GM13977 (cell line): ENCODE measurements at regions not wholly inside any gene's neighbourhood (a gene's known extent, or its start where the extent isn't known, plus 50 kb on each side); places are given as distances from the start of the nearest gene placed in this dataset.

ENCODE experiments used
- DNase-seq: peaks from one replicate; pipeline ENCODE4 v3.0.0; 2012; ENCODE audit warnings: low spot score
- in situ Hi-C: fragments of 300-500 bp; cut with MboI; formaldehyde crosslinking; loops from one replicate; pipeline ENCODE4 v1.12.0; 2022; ENCODE audit warnings: low sequenced_read_pairs, low pct_unique_long_range_greater_than_20kb, mixed read lengths, inconsistent platforms; ENCODE audit not compliant: unreplicated experiment
- TF ChIP-seq, protein P1 (sequence below): IDR thresholded peaks from 2 replicates; pipeline ENCODE4 v1.5.1; 2012; ENCODE audit warnings: mild to moderate bottlenecking, control low read depth; ENCODE audit not compliant: insufficient read depth; ENCODE audit errors: extremely low read depth, missing control alignments

DNA sequence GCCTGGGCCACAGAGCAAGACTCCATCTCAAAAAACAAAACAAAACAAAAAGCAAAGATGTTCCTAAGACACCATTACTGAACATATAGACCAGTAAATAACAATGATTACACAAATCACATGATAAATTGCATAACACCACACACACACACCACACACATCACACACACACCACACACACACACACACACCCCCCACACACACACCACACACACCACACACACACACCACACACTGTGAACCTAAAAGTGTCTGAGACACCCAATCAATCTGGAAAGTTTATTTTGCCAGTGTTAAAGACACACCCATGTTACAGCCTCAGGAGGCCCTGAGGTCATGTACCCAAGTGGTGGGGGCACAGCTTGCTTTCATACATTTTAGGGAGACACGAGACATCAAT is 62.6 kb upstream of the ASAP2 start:
- no peak for DNase-seq
- in situ Hi-C loops: loop anchor here (25.0 kb wide), 1 partner anchor 282 kb away; no protein-coding TSS in a partner anchor
- TF ChIP-seq, protein P1, sequence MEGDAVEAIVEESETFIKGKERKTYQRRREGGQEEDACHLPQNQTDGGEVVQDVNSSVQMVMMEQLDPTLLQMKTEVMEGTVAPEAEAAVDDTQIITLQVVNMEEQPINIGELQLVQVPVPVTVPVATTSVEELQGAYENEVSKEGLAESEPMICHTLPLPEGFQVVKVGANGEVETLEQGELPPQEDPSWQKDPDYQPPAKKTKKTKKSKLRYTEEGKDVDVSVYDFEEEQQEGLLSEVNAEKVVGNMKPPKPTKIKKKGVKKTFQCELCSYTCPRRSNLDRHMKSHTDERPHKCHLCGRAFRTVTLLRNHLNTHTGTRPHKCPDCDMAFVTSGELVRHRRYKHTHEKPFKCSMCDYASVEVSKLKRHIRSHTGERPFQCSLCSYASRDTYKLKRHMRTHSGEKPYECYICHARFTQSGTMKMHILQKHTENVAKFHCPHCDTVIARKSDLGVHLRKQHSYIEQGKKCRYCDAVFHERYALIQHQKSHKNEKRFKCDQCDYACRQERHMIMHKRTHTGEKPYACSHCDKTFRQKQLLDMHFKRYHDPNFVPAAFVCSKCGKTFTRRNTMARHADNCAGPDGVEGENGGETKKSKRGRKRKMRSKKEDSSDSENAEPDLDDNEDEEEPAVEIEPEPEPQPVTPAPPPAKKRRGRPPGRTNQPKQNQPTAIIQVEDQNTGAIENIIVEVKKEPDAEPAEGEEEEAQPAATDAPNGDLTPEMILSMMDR: no peak

DNA sequence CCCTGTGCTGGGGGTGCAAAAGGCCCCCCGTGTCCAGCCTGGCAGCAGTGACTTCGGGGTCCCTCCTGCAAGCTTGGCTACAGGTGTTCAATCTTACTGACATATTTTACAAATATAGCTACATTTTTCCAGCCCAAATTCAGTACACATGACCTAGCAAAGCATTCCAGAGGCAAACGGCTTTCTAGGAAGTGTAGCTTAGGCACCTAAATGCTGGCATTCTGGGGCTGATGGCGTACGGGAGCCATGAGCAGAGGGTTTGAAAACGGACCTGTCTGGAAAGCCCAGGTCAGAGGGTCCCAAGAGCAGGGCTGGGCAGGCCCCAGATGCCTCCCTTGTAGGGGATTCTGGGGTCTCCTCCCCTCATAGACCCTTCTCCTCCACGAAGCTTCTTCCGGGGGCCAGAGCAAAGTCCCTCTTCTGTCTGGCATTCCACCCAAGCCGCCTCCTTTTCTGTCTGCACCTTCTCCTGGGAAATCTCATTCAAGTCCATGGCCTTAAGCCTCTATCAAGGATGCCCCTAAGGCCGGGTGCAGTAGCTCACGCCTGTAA is 63.3 kb upstream of the ASAP2 start:
- in situ Hi-C loops: loop anchor here (25.0 kb wide), 1 partner anchor 281 kb away; no protein-coding TSS in a partner anchor
- no peak for DNase-seq

DNA sequence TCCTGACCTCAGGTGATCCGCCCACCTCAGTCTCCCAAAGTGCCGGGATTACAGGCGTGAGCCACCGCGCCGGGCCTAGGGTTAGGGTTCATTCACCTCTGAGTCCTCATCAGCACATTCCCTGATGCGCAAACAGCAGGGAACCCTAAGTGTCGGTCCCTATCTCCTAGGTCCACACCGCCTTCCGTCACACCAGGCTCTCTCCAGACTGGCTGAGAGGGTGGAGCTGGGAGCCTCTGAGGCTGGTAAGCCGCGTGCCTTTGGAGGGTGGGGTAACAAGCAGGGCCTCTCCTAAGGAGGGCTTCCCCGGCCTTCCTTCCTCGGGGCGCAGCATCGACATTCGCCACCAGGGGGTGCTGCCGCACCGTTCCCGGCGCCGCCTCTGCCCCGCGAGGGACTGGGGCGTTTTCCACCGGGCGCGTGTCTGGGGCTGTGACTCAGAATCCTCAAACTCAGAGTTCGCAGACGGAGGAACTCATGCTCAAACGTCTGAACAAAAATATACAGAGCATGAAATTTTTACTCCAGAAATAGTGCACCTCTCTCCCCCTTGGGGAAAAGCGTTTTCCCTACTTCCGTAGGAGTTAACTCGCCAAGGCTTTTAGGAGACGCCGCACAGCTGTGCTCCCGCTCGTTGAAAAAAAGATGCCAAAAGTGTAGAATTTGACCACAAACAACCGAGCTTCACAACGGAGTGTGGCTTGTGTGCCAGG is 63.9 kb upstream of the ASAP2 start:
- DNase-seq: peak; percentile 88
- in situ Hi-C loops: loop anchor here (25.0 kb wide), 1 partner anchor 280 kb away; no protein-coding TSS in a partner anchor
- TF ChIP-seq, protein P1: peak; percentile 98

More for the DNA sequence above, 63.3 kb upstream of the ASAP2 start:
- TF ChIP-seq, protein P1: no peak

DNA sequence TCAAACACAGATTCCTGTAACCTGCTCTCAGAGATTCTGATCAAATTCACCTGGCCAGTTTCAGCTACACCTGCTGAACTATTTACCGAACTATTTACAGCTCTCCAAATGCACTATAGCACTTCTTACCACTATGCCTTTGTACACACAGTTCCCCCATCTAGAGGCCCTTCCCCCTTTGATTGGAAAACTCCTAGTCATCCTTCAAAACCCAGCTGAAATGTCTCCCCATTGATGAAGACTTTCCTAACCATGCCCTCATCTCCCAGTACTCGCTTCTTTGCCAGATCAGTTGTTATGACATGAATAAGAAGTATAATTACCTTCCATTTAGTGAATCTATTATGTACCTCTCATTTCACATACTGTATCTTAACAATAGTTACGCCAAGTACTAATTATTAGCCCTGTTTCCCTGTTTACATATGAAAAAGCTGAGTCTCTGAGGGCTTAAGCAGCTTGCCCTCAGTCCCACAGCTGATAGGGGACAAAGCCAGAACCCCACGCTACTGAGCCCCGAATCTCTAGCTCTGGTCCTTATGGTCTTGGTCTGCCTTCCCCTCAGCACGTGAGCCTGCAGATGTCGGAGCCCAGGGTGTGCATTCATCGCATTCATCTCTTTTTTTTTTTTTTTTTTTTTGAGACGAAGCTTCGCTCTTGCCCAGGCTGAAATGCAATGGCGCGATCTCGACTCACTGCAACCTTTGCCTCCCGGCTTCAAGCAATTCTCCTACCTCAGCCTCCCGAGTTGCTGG is 64.7 kb upstream of the ASAP2 start:
- TF ChIP-seq, protein P1: no peak
- DNase-seq: no peak
- in situ Hi-C loops: loop anchor here (25.0 kb wide), 1 partner anchor 280 kb away; no protein-coding TSS in a partner anchor

DNA sequence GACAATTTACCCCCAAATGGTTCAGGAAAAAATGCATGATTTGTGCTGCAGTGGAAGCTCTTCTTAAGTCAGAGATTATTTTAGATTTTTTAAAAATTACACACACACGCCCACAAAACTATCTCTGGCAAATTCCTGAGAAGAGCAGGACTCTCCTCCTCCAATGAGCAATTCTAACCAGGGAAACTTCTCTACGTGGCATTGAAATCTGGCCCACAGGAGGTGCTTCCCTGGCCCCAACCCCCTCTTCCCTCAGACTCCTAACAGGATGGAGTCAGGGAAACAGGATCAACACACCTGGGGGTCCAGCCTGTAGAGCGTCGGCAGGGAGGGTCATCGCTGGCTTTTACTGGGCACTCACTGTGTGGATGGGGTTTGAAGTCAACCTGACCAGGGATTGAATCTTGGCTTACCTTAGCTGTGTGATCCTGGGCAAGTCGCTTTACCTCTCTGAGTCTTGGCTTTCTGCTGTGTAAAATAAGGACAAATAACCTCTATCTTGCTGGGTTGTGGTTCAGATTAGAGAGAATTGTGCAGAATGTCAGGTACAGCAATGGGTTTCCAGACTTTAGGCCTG is 65.4 kb upstream of the ASAP2 start:
- in situ Hi-C loops: loop anchor here (25.0 kb wide), 1 partner anchor 279 kb away; no protein-coding TSS in a partner anchor
- TF ChIP-seq, protein P1: no peak
- DNase-seq: no peak

DNA sequence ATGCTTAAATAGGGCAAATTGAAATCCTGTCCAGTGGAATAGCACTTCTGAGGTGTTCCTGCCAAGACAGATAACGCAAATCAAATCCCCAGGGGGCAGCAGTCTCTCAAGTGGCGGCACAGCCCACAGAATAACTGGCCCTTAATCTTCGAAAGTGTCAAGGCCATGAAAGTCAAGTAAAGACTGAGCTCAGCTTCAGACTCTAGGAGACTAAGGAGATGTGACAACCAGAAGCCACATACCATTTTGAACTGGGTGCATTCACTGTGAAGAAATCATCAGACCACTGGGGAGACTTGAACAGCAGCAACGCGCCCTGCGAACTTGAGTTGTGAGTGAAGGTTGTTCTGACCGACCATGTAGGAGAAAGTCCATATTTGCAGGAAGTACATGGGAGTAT is 66.0 kb upstream of the ASAP2 start:
- no peak for DNase-seq
- TF ChIP-seq, protein P1: no peak
- in situ Hi-C loops: loop anchor here (25.0 kb wide), 1 partner anchor 278 kb away; no protein-coding TSS in a partner anchor
